GM18873 (cell line): ENCODE measurements at regions not wholly inside any gene's neighbourhood (a gene's known extent, or its start where the extent isn't known, plus 50 kb on each side); places are given as distances from the start of the nearest gene placed in this dataset.

Experiments used
- ATAC-seq: cut with Tn5 transposase; IDR thresholded peaks from one replicate; pipeline ENCODE4 v1.9.1; 2021; ENCODE audit warnings: mild to moderate bottlenecking, moderate library complexity, moderate number of reproducible peaks; ENCODE audit not compliant: unreplicated experiment, low FRiP score

DNA sequence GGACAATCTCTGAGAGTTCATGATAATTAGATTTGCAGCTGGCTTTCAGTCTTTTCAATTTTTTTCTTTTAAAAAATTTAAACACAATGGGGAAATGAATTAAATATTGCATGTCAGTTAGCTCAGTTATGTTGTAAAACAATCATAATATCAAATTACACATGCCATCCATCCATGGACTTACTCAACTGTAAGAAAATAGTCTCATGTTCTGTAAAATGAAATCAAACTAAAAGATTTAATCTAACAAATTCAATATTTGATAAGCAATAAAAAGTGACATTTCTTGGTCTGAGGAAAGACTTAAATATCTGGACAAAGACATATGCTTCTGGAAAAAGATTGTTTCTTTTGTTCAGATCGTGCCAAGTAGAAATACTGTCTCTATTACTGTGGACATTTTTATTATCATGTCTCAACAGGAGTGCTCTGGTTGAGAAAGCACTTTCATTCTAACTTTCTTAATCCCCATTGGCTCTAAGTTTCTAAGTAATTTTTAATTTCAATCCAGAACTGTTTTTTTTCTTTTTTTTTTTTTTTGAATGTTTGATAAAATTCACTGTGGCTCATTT, 179.2 kb upstream of the FAM3C start:
- no peak for ATAC-seq

DNA sequence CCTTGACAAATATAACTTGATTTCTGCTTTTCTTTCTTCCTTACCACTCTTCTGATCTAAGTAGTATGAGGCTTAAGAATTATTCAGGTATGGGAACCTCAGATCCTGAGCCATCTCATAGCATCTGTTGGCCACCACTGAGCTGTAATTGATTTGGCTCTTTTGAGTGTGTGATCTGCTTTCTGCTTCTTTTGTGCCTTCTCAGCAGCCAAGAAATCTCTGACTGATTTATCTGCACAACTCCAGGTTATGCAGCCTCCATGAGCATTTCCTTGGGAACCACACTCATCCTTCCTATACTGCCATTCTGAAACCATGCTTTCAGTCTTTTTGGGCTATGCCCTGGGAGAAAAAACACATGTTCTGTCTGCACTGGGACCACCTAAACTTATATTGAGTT, 178.0 kb upstream of the FAM3C start:
- no peak for ATAC-seq

DNA sequence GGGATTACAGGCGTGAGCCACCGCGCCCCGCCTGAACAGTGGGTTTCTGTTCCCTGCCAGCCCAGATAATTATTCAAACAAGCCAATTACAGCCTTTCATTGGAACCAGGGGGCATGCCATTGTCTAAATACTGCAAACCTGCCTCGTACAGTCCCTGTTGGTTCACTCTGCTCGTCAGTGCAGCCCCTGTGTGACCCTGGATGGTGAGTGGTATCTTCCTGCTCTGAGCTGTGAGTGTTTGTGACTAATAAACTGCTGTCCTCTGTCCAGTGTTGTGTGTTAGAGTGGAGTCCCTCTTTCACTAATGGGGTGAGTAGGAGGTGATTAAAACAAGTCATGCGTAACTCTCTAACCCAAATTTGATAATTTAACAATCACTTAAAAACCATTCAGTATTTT, 176.5 kb upstream of the FAM3C start:
- no peak for ATAC-seq

DNA sequence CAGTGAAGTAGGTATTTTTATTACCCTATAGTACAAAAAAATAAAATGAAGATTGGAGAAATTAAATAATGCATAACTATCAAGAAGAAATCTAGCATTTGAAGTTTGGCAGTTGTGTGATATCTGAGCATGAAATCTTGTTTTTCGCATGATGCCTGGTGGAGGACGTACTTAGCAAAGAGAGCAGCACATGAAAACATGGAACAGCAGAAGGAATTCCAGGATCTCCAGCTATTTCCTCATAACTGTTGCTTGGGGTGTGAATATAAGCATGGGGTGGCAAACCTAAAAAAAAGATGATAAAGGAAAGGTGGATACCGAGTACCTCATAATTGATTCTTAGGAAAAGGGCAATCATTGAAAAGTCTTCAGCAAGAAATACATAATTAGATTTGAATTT, 174.3 kb upstream of the FAM3C start:
- no peak for ATAC-seq

GRCh38 chr7:121563177-121563576, 167.1 kb upstream of the FAM3C start:
- no peak for ATAC-seq

GRCh38 chr7:121562259-121562658, 166.2 kb upstream of the FAM3C start:
- ATAC-seq, result no peak

- no peak for ATAC-seq
Measured at GRCh38 chr7:121561717-121562116, 165.6 kb upstream of the FAM3C start.

DNA sequence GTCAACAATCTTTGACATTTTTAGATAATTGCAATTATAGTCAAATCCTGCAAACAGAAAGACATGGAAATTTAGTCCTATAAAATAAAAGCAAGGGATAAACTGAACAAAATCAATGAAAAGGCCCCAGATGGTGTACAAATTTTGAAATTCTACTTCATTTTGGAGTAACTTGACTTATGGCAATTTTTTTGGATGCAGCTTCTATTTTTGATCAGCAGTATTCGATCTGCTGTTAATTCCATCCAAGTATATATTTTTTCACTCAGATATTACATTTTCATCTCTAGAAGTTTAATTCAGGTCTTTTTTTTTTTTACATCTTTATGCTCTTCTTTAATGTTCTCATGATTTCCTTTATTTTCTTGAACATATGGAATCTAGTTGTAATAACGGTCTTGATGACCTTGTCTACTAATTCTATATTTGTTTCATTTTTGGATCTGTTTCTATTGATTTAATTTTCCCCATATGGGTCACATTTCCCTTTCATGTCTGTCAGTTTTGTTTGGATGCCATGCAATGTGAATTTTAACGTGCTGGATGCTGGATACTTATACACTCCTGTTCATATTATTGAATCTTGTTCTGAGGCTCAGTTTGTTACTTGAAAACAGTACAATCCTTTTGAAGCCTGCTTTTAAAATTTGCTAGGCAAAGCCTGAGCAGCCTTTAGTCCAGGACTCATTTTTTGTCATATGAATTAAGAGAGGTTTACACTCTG, 164.3 kb upstream of the FAM3C start:
- no peak for ATAC-seq

DNA sequence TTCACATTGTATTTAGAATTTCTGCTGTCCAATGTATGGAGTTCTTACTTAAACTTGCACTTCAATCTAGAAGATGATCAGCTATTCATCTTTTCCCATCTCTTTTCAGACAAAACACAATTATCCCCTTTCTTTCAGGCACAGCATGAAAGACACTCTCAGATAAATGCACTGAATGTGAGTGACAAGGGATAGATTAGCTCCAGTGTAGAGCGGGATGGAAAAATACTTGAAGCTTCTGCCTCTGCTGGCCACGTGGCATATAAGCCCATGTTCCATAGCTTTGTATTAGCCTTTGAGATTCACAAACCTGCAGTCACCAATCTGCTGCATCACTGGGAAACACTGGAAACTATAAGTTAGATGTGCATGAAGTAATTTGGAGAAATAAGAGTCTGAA, 162.2 kb upstream of the FAM3C start:
- ATAC-seq, result no peak

- no peak for ATAC-seq
Measured at GRCh38 chr7:121557034-121557892, 161.2 kb upstream of the FAM3C start.

DNA sequence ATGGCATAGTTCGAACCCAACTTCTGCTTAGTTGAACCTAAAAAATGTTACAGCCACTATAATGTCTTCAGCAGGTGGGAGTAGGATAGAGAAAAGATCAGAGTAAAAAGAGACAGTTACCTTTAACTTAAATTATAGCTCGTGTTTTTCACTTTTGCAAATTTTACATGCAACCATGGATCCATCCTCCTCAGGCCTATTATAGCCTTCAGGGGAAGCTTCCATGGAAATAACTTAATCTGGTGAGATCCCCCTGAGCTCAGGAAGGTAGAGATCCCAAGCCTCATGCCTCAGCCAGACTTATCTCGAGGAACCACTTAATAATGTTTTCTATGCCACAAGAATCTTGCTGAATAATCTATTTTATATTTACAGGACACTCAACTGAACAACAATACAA, 159.4 kb upstream of the FAM3C start:
- ATAC-seq, result no peak

DNA sequence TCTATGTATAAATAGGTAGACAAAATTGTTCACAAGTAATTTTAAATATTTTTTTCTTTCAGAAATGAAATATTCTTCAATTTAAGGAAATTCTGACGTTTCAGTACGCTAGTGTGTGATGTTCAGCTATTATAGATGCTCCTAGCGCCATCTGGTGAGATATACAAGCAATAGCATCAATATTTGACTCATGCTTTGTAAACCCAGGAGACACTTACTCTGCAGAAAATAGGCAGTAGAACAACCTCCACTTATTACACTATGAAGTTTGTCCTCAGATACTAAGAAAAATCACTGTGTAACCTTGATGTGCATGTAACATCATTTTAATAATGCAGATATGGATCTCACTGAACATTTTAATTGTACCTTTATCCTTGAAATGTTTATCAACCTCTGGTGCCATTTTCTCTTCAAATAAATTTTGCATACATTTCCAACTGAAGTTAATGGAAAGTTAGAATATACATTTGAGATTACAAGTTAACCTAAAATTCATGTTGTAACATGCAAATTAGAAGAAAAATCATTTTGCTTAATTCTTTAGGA, 151.5 kb upstream of the FAM3C start:
- peak; percentile 80 for ATAC-seq

- ATAC-seq, result no peak
Measured at GRCh38 chr7:121546632-121547543, 150.8 kb upstream of the FAM3C start.

DNA sequence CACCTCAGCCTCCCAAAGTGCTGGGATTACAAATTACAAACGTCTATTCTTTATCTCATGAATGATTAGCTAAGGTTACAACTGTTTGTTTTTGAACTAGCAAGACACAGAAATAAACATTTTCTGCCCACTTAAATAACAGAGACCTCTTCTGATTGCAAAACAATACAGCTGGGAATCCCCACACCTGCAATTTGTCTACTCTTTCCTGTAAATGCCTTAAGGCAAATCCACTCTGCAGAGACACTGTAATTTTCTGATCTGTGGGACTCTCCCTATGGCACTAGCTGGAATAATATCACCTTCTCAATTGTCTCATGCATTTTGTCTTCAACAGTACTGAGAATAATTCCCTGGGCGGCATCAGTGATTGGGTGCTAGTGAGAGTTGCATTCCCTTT, 149.3 kb upstream of the FAM3C start:
- ATAC-seq, result no peak

GRCh38 chr7:121544726-121545125, 148.6 kb upstream of the FAM3C start:
- peak; percentile 49 for ATAC-seq

- no peak for ATAC-seq
Measured at GRCh38 chr7:121544238-121544637, 148.1 kb upstream of the FAM3C start.

DNA sequence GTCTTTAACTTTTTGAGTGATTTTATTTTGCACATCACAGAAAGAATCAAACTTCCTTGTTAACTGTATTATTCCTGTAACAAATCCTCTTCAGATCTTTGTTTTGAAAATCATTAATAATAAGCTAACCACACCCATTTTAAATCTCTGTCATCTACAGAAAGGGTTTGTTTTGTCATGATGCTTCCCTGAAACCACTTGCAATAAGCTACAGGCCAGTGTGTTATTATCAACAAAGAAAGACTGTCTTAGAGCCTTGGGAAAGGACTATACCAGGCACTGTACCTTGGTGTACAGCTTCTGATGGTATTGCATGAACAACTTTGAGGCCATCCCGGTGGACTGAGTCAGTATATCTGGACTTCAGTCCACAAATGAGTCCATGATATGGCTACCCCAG, 145.3 kb upstream of the FAM3C start:
- ATAC-seq, result no peak

DNA sequence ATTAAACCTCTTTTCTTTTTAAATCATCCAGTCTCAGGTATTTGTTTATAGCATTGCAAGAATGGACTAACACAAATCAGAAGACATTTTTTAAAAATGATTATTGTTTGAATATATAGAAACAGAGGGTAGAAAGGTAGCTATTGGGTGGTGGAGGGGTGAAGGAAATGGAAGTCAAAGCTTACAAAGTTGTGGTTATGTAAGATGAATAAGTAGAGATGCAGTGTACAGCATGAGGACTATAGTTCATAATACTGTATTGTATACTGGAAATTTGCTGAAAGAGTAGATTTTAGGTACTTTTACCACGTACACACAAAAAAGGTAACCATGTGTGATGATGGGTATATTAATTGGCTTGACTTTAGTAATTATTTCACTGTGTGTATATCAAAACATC, 144.0 kb upstream of the FAM3C start:
- no peak for ATAC-seq

- ATAC-seq, result no peak
Measured at GRCh38 chr7:121537031-121537430, 140.9 kb upstream of the FAM3C start.
